NCI-H1105 (cell line): ENCODE measurements at regions not wholly inside any gene's neighbourhood (a gene's known extent, or its start where the extent isn't known, plus 50 kb on each side); places are given as distances from the start of the nearest gene placed in this dataset.

Experiments
- DNase-seq: peaks from one replicate; lab custom pipeline; 2025; lab: John Stamatoyannopoulos, UW

DNA sequence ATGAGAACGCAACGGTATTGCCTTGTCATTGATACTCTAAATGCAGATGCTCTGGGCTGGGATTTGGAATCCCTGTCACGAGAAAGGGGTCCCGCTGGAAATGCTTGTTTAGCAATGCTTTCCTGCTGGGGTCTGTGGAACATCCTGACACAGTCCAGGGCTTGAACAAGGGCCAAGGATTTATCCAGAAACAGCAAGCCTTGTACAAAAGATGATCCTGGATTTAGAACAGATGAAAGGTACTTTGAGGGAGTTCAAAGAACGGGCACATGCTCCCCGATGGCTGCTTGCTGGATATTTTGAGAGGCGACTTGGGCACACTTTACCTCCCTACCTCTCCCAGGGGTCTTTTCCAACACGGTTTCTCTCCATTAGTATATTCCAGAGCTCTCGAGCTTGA lies 108.1 kb upstream of the CELF4 start:
- DNase-seq: no peak

DNA sequence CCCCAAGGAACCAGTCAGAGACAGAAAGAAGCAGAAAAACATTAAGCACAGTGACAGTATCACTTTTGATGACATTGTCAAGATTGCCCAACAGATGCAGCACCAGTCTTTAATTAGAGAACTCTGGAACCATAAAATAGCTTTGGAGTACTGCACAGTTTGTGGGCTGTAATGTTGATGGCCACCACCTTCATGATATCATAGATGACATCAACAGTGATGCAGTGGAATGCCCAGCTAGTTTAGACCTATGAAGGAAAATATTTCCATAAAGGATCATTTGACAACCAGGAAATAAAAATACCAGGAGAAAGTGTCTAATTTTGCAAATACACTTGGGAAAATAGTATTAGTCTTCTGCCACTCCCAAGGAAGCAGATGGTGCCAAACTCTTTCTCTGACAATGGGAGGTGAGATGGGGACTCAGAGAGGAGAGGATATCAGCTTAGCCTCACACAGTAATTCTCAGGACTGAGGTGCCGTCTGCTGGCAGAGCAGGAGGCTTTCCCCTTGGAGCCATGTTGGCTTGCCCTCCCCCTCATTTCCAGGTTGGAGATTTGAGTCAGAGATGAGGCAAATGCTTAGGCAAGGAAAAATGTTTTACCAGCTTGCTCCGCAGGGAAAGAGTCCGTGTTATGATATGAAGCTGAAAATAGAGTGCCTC lies 107.5 kb upstream of the CELF4 start:
- no peak for DNase-seq

- DNase-seq: no peak
Observed at GRCh38 chr18:37672001-37672400, 106.4 kb upstream of the CELF4 start.

DNA sequence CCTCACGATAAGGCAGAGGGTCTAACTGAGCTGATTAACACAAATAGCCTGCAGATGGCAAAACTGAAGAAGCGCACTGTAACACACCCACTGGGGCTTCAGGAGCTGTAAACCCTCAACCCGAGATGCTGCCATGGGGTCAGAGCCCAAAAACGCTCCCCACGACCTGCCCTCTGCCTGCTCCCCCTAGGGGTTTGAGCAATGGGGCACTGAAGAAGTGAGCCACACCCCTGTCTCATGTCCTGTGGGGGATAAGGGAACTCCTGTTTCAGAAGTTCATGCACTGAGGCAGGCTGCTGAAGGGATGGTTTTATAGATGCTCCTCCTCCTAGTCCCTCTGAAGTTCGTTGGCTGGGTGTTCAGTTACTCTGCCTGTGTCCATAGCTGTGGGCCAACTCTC lies 105.9 kb upstream of the CELF4 start:
- no peak for DNase-seq

DNA sequence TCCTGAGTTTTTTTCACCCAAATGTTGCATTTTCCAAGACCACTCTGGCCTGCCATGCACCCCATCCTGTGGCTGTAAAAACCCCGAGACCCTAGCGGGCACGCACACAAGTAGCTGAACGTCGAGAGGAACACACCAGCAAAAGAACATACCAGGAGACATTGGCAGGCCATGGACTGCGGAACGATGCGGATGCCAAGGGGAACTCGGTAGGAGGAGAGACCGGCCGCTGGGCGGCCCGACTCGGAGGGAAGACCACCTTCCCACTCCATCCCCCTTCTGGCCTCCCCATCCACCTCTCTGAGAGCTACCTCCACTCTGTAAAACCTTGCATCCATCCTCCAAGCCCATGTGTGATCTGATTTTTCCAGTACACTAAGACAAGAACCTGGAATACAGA lies 105.5 kb upstream of the CELF4 start:
- DNase-seq: no peak

DNA sequence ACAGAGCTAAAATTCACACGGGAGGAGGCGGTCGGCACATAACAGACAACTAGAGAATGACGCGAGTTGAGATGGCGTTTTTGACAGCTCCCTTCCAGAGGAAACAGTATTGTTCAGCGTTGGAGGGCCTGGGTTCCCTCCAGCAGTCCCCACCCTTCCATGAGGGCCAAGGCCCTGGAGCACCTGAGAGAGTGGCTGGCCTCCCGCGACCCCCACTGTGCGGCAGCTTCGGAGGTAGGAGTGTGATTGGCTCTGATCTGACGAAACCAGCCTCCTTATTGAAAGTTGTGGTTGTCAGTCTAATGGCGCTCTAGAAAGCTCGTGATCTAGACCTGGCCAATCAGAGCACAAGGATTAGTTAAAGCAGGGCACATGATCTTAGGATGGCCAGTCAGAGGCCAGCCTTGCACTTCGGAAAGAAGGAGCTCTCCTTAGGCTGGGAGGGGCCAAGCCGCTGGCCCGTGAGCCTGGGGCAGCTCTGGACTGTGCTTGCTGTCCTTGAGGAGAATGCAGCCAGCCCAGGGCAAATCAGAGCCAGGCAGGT lies 104.5 kb upstream of the CELF4 start:
- peak; percentile 84 for DNase-seq

DNA sequence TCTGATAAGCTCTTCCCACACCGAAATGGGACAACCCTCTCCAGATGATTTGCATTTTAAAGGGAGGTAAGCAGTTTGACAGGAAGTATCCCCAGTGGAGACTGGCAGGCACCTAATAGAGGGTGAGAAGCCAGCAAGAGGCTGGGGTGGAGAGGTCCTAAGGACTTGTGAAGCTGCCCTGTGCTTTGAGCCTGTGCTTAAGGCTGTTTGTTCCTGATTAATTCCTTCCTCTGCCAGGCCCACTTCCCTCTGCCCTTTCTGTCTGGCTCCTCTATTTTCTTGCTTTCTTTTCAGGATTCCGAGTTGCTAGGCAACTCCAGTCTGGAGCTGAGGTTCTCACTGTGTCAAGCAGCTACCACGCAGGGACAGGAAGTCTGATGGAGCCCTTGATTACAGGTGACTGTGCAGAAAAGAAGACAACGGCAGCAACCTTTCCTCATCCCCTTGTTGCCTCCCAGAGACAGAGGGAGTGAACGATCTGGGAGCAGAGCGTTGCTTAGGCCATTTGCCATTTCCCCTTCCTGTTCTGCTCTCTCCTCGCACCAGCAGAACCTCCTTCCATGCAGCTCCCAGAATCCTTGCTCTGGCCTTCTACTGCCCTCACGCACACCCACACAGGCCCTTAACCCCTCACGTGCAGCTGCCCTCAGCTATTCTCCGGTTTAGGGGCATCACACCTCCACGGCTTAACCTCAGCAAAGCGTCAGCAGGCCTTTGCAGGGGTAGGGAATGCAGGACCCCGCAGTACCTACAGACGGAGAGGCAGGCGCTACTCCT lies 103.6 kb upstream of the CELF4 start:
- peak; percentile 65 for DNase-seq

DNA sequence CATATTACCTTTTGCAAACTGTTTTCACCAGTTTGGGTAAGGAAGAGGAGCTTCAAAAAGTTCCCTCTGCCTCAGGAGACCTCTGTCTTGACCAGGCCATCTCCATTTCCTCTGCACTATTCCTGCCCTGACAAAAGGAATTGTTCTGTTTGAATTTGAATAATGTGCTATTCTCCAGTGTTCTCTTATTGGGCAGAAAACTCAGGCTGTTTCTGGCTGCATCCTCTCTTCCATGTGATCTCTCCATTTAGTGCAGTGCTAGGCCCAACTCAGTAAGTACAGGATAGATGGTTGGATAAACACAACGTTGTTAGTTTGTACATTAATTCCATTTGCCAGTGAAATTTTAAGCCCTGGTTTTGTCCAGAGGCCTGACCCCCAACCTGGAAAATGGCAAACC lies 102.2 kb upstream of the CELF4 start:
- DNase-seq: no peak

GRCh38 chr18:37666991-37667390 lies 101.4 kb upstream of the CELF4 start:
- no peak for DNase-seq

DNA sequence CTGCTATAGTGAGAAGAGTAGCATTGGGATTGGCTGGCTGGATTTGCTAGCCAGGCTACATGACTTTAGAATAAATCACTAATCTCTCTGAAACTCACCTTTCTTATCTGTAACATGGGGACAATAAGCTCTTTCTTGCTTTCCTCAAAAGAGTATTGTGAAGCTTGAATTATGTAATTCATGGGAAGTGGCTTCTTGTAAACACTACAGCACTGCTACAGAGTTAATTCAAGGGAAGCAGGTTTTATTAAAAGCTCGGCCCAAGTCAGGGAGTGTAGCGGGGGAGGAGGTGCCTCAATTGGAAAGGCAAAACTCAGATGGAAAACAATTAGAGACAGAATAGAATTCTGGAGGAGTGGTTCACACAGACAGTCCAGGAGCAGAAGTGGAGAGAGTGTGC lies 100.9 kb upstream of the CELF4 start:
- DNase-seq: no peak

DNA sequence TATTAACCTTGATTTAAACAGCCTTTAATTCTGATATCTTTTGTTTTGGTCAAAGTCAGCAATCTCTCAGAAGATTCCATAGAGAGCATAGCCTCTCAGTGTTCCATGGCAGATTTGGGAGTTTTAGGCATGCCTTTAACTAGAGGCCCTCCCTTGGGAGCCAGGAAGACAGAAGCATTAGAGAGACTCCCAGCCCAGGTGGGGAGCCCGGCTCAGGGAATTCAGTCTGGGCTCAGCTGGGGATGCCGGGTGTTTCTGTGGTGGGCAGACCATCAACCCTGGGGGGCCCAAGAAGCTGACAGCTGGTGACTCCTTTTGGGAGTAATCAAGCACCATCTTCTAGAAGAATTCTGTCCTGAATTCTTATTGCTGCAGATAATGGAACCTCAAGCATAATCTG lies 99.7 kb upstream of the CELF4 start:
- no peak for DNase-seq

DNA sequence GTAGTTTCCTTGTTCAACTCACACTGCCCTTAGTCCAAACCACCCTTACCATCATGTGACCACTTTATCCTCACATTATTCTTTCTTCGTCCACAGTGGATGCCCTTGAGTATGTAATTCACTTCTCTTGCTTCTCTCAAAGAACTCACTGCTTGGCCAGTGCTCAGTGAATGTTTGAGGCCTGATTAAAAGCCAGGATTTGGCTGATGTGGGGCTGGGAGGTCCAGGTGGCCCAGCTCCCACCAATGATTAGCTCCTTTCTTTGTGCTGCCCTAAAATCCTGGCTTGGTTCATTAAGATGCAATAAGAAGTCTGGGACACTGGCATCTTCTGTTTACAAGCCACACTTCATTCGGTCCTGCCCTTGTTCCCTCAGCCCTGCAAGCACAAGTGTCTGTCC lies 97.8 kb upstream of the CELF4 start:
- no peak for DNase-seq

- DNase-seq: no peak
Observed at GRCh38 chr18:37662546-37663339, 97.1 kb upstream of the CELF4 start.

DNA sequence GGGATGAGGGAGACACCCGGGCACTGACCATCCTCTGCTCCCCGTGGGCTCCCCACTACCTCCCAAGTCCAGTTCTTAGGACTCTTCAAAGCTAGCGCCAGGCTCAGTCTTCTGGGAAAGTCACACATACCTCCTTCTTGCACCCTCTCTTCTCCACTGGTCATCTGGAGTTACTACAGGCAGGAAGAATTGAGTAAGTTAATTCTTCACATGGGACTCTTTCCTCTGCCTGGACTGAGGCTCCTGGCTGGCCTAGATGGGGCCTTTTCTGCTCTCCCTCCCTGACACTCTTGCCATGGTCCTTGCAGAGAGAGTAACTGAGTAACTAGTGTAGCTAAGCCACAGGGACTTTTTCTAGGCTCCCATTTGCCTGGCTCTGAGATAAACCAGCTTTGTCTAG lies 96.5 kb upstream of the CELF4 start:
- no peak for DNase-seq

- no peak for DNase-seq
Observed at GRCh38 chr18:37661478-37661877, 95.9 kb upstream of the CELF4 start.

GRCh38 chr18:37661061-37661460 lies 95.5 kb upstream of the CELF4 start:
- no peak for DNase-seq

- no peak for DNase-seq
Observed at GRCh38 chr18:37660658-37661057, 95.1 kb upstream of the CELF4 start.

DNA sequence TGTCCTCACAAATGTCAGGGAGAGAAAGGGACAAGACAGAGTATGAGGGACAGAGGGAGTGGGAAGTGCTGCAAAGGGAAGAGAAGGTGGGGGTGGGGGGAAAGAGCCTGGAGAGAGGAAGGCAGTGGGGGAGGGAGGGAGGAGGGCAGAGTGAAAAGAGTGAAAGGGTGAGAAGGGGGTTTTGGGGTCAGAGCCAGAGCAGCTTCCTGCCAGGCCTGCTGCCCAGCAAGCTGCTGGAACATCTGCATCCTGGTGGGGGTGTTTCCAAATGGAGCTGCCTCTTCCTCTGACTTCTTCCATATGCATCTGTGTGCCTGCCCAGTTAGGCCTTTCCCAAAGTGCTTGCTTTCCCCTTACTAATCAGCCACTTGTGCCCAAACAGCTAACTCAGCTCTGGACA lies 94.3 kb upstream of the CELF4 start:
- no peak for DNase-seq

GRCh38 chr18:37658894-37659293 lies 93.3 kb upstream of the CELF4 start:
- no peak for DNase-seq

- no peak for DNase-seq
Observed at GRCh38 chr18:37657493-37657892, 91.9 kb upstream of the CELF4 start.

- no peak for DNase-seq
Observed at GRCh38 chr18:37654731-37655369, 89.3 kb upstream of the CELF4 start.

- no peak for DNase-seq
Observed at GRCh38 chr18:37654034-37654433, 88.4 kb upstream of the CELF4 start.
